Spleen (tissue), 11 donors: ENCODE measurements at regions not wholly inside any gene's neighbourhood (a gene's known extent, or its start where the extent isn't known, plus 50 kb on each side); places are given as distances from the start of the nearest gene placed in this dataset.

Experiments used
- DNase-seq: peaks from one replicate; pipeline ENCODE4 v3.0.0-alpha.2; 2020
- H3K27ac ChIP-seq, 8 donors: fragments of 200-600 bp; sonication (generic) in 7 of 8; 1 replicate in 4 of 8; 2 replicates in 4 of 8; pipeline versions ENCODE4 v1.5.0 to v1.8.0; 2016 to 2021; ENCODE audit warnings: inconsistent platforms in 4 of 8, mild to moderate bottlenecking in 4 of 8, moderate library complexity in 1 of 8
- H3K27me3 ChIP-seq, 7 donors: fragments of 200-600 bp; sonication (generic) in 6 of 7; replicated peaks in 1 of 7; 1 replicate in 4 of 7; 2 replicates in 3 of 7; pipeline versions ENCODE4 v1.5.0 to v1.8.0; 2016 to 2021; ENCODE audit warnings: inconsistent platforms in 3 of 7, mild to moderate bottlenecking in 1 of 7
- H3K36me3 ChIP-seq, 6 donors: fragments of 200-600 bp; sonication (generic) in 5 of 6; 1 replicate in 4 of 6; 2 replicates in 2 of 6; pipeline versions ENCODE4 v1.5.0 to v1.8.0; 2016 to 2021; ENCODE audit warnings: inconsistent platforms in 2 of 6
- H3K4me1 ChIP-seq, 6 donors: fragments of 200-600 bp; sonication (generic) in 5 of 6; 1 replicate in 3 of 6; 2 replicates in 3 of 6; pipeline versions ENCODE4 v1.5.0 to v1.8.0; 2016 to 2021; ENCODE audit warnings: inconsistent platforms in 3 of 6
- H3K4me3 ChIP-seq, 8 donors: fragments of 200-600 bp; sonication (generic) in 7 of 8; 1 replicate in 4 of 8; 2 replicates in 4 of 8; pipeline versions ENCODE4 v1.5.0 to v1.8.0; 2016 to 2021; ENCODE audit warnings: inconsistent platforms in 4 of 8, mild to moderate bottlenecking in 4 of 8, moderate library complexity in 2 of 8
- H3K9me3 ChIP-seq, 8 donors: fragments of 200-600 bp; sonication (generic) in 7 of 8; 1 replicate in 4 of 8; 2 replicates in 4 of 8; pipeline versions ENCODE4 v1.5.0 to v1.8.0; 2016 to 2021; ENCODE audit warnings: inconsistent platforms in 4 of 8
- CTCF ChIP-seq, 11 experiments: fragments of 200-600 bp in 7 of 11; fragments of 450-650 bp in 4 of 11; sonication (generic) in 4 of 11; IDR thresholded peaks in 8 of 11; conservative IDR thresholded peaks in 3 of 11; 1 replicate in 7 of 11; 2 replicates in 4 of 11; pipeline versions ENCODE4 v1.4.0 to v1.8.0; 2016 to 2021; ENCODE audit warnings: antibody characterized with exemption in 11 of 11, inconsistent platforms in 4 of 11, mild to moderate bottlenecking in 1 of 11
- POLR2A ChIP-seq, 3 donors: fragments of 450-650 bp; IDR thresholded peaks; one replicate each; pipeline ENCODE4 v1.5.1; 2017; ENCODE audit warnings: antibody characterized with exemption in 3 of 3, mild to moderate bottlenecking in 1 of 3
- POLR2AphosphoS5 ChIP-seq, 3 donors: sonication (generic); formaldehyde crosslinking; IDR thresholded peaks; one replicate each; pipeline ENCODE4 v1.5.1; 2017; ENCODE audit warnings: antibody characterized with exemption in 3 of 3
- WGBS, 5 donors: extraction: QIAGEN DNeasy Blood & Tissue Kit in 3 of 5; methylation state at CpG; one replicate each; pipeline versions ENCODE4 v1.1.5 to v1.1.7; 2013 to 2018; 5-methylcytosine and 5-hydroxymethylcytosine counted together
- intact Hi-C: fragments of 100-400 bp; cut with DNase I; formaldehyde crosslinking; loops from one replicate; pipeline ENCODE4 v1.15.0; 2023; ENCODE audit warnings: low total_unique reads
- donor health status: healthy with polysubstance abuse.
- donor health status: DM: no; HTN: no; CAD: no; lungs with moderate emphysema.
- donor health status: DM: no; HTN: no; CAD: no.
- donor health status: Bipolar disorder and iron deficiency.
- donor health status: healthy.
- donor health status: DM: no; HTN: no; CAD: no.
- donor health status: DM: yes; HTN: yes; CAD: no.

GRCh38 chr3:124352149-124352539 lies 360.2 kb upstream of the ROPN1 start:
- intact Hi-C loops = no loop called here
- Histone ChIP-seq H3K27me3 (no peaks in the 10 kb centered on the region), H3K9me3 (no peaks in the 10 kb centered on the region), H3K36me3 (peaks cover 0 to 15% (median 0%) of the 10 kb centered on the region in 6 donors), H3K27ac (no peak overlapping the region), H3K4me3 (no peak overlapping the region), H3K4me1 (no peaks in the 10 kb centered on the region)
- WGBS, 5 donors = 86 to 95% (median 92%) methylated on average over 3 of the region's 3 CpGs
- TF ChIP-seq CTCF (IDR thresholded peaks at IDR 0.05 in 8 of 11, conservative IDR thresholded peaks at IDR 0.05 in 3 of 11) (no peak), POLR2A (IDR thresholded peaks at IDR 0.05) (no peak)
- DNase-seq = no peak

- H3K27ac ChIP-seq = no peak overlapping the region
- TF ChIP-seq CTCF (IDR thresholded peaks at IDR 0.05 in 8 of 11, conservative IDR thresholded peaks at IDR 0.05 in 3 of 11) (no peak), POLR2AphosphoS5 (IDR thresholded peaks at IDR 0.05) (no peak), POLR2A (IDR thresholded peaks at IDR 0.05) (no peak)
- no peaks in the 10 kb centered on the region for H3K27me3 ChIP-seq
- 71 to 82% (median 79%) methylated on average over 2 of the region's 2 CpGs for WGBS, 5 donors
- H3K9me3 ChIP-seq = no peaks in the 10 kb centered on the region
- DNase-seq = no peak
- no peaks in the 10 kb centered on the region for H3K4me1 ChIP-seq
- intact Hi-C loops = no loop called here
- H3K36me3 ChIP-seq = peaks cover 0 to 2% (median 0%) of the 10 kb centered on the region in 6 donors
- no peak overlapping the region for H3K4me3 ChIP-seq
Measured at GRCh38 chr3:124353691-124354090, 361.8 kb upstream of the ROPN1 start.

- H3K9me3 ChIP-seq = no peaks in the 10 kb centered on the region
- H3K4me3 ChIP-seq = no peak overlapping the region
- no peaks in the 10 kb centered on the region for H3K36me3 ChIP-seq
- H3K27ac ChIP-seq = no peak overlapping the region
- H3K4me1 ChIP-seq = no peaks in the 10 kb centered on the region
- 76 to 87% (median 83%) methylated on average over 2 of the region's 2 CpGs for WGBS, 5 donors
- intact Hi-C loops = no loop called here
- TF ChIP-seq POLR2AphosphoS5 (IDR thresholded peaks at IDR 0.05) (no peak), POLR2A (IDR thresholded peaks at IDR 0.05) (no peak), CTCF (IDR thresholded peaks at IDR 0.05 in 8 of 11, conservative IDR thresholded peaks at IDR 0.05 in 3 of 11) (no peak)
- DNase-seq = no peak
- no peaks in the 10 kb centered on the region for H3K27me3 ChIP-seq
Measured at GRCh38 chr3:124354150-124354549, 362.2 kb upstream of the ROPN1 start.

- Histone ChIP-seq H3K27me3 (no peaks in the 10 kb centered on the region), H3K36me3 (no peaks in the 10 kb centered on the region), H3K27ac (no peak overlapping the region), H3K9me3 (no peaks in the 10 kb centered on the region), H3K4me3 (no peak overlapping the region), H3K4me1 (no peaks in the 10 kb centered on the region)
- intact Hi-C loops = no loop called here
- no peak for DNase-seq
- 76 to 87% (median 81%) methylated on average over 3 of the region's 3 CpGs for WGBS, 5 donors
- TF ChIP-seq CTCF (IDR thresholded peaks at IDR 0.05 in 8 of 11, conservative IDR thresholded peaks at IDR 0.05 in 3 of 11) (no peak), POLR2A (IDR thresholded peaks at IDR 0.05) (no peak), POLR2AphosphoS5 (IDR thresholded peaks at IDR 0.05) (no peak)
Measured at GRCh38 chr3:124358156-124358555, 366.2 kb upstream of the ROPN1 start.
